DOHH2 (cell line): ENCODE measurements at regions not wholly inside any gene's neighbourhood (a gene's known extent, or its start where the extent isn't known, plus 50 kb on each side); places are given as distances from the start of the nearest gene placed in this dataset.

Experiments
- H3F3A ChIP-seq: fragments of 200-600 bp; sonication (generic), shearing (Covaris generic); 2 replicates; pipeline ENCODE4 v1.6.0; 2016; ENCODE audit warnings: antibody characterized with exemption, mild to moderate bottlenecking; ENCODE audit not compliant: control insufficient read depth, insufficient read depth
- H3K27ac ChIP-seq: fragments of 200-600 bp; sonication (generic); 2 replicates; pipeline ENCODE4 v1.5.1; 2014; ENCODE audit warnings: low read depth, mild to moderate bottlenecking, low read length, moderate library complexity
- H3K27me3 ChIP-seq: fragments of 200-600 bp; sonication (generic); 2 replicates; pipeline ENCODE4 v1.6.1; 2014; ENCODE audit warnings: mild to moderate bottlenecking, low read length, mixed read lengths; ENCODE audit not compliant: control insufficient read depth
- H3K36me3 ChIP-seq: fragments of 200-600 bp; sonication (generic); 2 replicates; pipeline ENCODE4 v1.6.1; 2014; ENCODE audit warnings: mild to moderate bottlenecking, low read length, moderate library complexity, mixed read lengths; ENCODE audit not compliant: control insufficient read depth
- H3K4me1 ChIP-seq: fragments of 200-600 bp; sonication (generic); 2 replicates; pipeline ENCODE4 v1.6.1; 2014; ENCODE audit warnings: mild to moderate bottlenecking, low read length, mixed read lengths; ENCODE audit not compliant: control insufficient read depth
- H3K4me2 ChIP-seq: fragments of 200-600 bp; sonication (generic); 2 replicates; pipeline ENCODE4 v1.6.0; 2014; ENCODE audit warnings: mild to moderate bottlenecking, low read length, moderate library complexity
- H3K4me3 ChIP-seq: fragments of 200-600 bp; sonication (generic); 2 replicates; pipeline ENCODE4 v1.5.1; 2014; ENCODE audit warnings: mild to moderate bottlenecking, low read length, mixed read lengths
- H3K79me2 ChIP-seq: fragments of 200-600 bp; sonication (generic); 2 replicates; pipeline ENCODE4 v1.6.1; 2014; ENCODE audit warnings: mild to moderate bottlenecking, low read length, mixed read lengths; ENCODE audit not compliant: control insufficient read depth
- H3K9me2 ChIP-seq: fragments of 200-600 bp; sonication (generic); replicated peaks from 2 replicates; pipeline ENCODE4 v1.6.1; 2014; ENCODE audit warnings: mild to moderate bottlenecking, low read length, mixed read lengths; ENCODE audit not compliant: control insufficient read depth
- H3K9me3 ChIP-seq: fragments of 200-600 bp; sonication (generic); 2 replicates; pipeline ENCODE4 v1.6.1; 2014; ENCODE audit warnings: antibody characterized with exemption, low read length, mixed read lengths; ENCODE audit not compliant: control insufficient read depth, insufficient read depth
- H4K20me1 ChIP-seq: fragments of 200-600 bp; sonication (generic); 2 replicates; pipeline ENCODE4 v1.6.0; 2014; ENCODE audit warnings: low read depth, mild to moderate bottlenecking, antibody characterized with exemption, low read length, moderate library complexity; ENCODE audit not compliant: control insufficient read depth, insufficient read depth
- CTCF ChIP-seq: fragments of 200-600 bp; sonication (generic); IDR thresholded peaks from one replicate; pipeline ENCODE4 v1.5.1; 2014; ENCODE audit warnings: antibody characterized with exemption, mild to moderate bottlenecking, low read depth, low read length; ENCODE audit not compliant: poor library complexity, severe bottlenecking
- EZH2phosphoT487 ChIP-seq: fragments of 200-600 bp; sonication (generic); IDR thresholded peaks from 2 replicates; pipeline ENCODE4 v1.6.1; 2017; ENCODE audit warnings: borderline replicate concordance, mild to moderate bottlenecking, antibody characterized with exemption, low read length, moderate library complexity, mixed read lengths

GRCh38 chr1:87968197-87968955 is 639.7 kb downstream of the LMO4 start:
- no peak overlapping the region for H3K27ac ChIP-seq
- no peaks in the 10 kb centered on the region for H3K9me3 ChIP-seq
- H3K4me3 ChIP-seq, result no peak overlapping the region
- H3K4me2 ChIP-seq, result no peak overlapping the region
- no peaks in the 10 kb centered on the region for H3F3A ChIP-seq
- no peaks in the 10 kb centered on the region for H3K79me2 ChIP-seq
- H3K27me3 ChIP-seq, result no peaks in the 10 kb centered on the region
- no peaks in the 10 kb centered on the region for H3K4me1 ChIP-seq
- no peaks in the 10 kb centered on the region for H3K9me2 ChIP-seq
- no peaks in the 10 kb centered on the region for H3K36me3 ChIP-seq
- TF ChIP-seq EZH2phosphoT487, result no peak
- no peak for TF ChIP-seq CTCF
- H4K20me1 ChIP-seq, result no peaks in the 10 kb centered on the region

GRCh38 chr1:87969040-87969439 is 640.4 kb downstream of the LMO4 start:
- Histone ChIP-seq H3K4me3 (no peak overlapping the region), H3K27me3 (no peaks in the 10 kb centered on the region), H3K4me2 (no peak overlapping the region), H3K36me3 (no peaks in the 10 kb centered on the region), H3K27ac (no peak overlapping the region), H3F3A (no peaks in the 10 kb centered on the region), H4K20me1 (no peaks in the 10 kb centered on the region), H3K9me2 (no peaks in the 10 kb centered on the region), H3K4me1 (no peaks in the 10 kb centered on the region), H3K79me2 (no peaks in the 10 kb centered on the region), H3K9me3 (no peaks in the 10 kb centered on the region)
- TF ChIP-seq EZH2phosphoT487, result no peak
- no peak for TF ChIP-seq CTCF

- H3K9me3 ChIP-seq, result no peaks in the 10 kb centered on the region
- no peaks in the 10 kb centered on the region for H3K4me1 ChIP-seq
- no peaks in the 10 kb centered on the region; the same call in 1 of the 2 replicates for H3K9me2 ChIP-seq
- TF ChIP-seq EZH2phosphoT487, result no peak
- no peak for TF ChIP-seq CTCF
- no peak overlapping the region for H3K4me2 ChIP-seq
- no peaks in the 10 kb centered on the region for H3K36me3 ChIP-seq
- no peaks in the 10 kb centered on the region for H4K20me1 ChIP-seq
- H3K4me3 ChIP-seq, result no peak overlapping the region
- no peaks in the 10 kb centered on the region for H3K79me2 ChIP-seq
- no peaks in the 10 kb centered on the region for H3F3A ChIP-seq
- no peaks in the 10 kb centered on the region for H3K27me3 ChIP-seq
- H3K27ac ChIP-seq, result no peak overlapping the region
Observed at GRCh38 chr1:87972811-87973210, 644.1 kb downstream of the LMO4 start.
